ENCODE measurements at regions not wholly inside any gene's neighbourhood (a gene's known extent, or its start where the extent isn't known, plus 50 kb on each side); places are given as distances from the start of the nearest gene placed in this dataset.

DNA sequence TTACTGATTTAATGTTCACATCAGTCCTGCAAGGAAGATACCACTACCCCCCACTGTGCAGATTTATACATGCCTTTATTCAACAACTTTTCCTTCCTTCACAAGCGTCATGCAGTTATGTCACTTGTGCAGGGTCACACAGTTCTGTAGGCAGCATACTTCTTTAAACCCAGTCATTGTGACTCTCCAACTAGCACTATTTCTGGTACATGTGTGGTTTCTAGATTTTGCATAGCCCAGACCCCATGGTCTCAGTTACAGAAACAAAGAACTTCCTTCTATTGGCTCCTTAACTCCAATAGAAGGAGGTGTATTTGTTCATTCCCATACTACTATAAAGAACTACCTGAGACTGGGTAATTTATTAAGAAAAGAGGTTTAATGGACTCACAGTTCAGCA lies 333.1 kb downstream of the ZNF516 start:
- no peak for DNase-seq (ENCODE audit: unreplicated experiment)
- no TSS peak for BruUV-seq (replicated peaks)
- Mint-ChIP-seq H3K4me3 (ENCODE audit: unreplicated experiment) (no peak overlapping the region), H3K9me3 (ENCODE audit: unreplicated experiment) (no peaks in the 10 kb centered on the region), H3K36me3 (ENCODE audit: insufficient read depth, unreplicated experiment) (no peaks in the 10 kb centered on the region), H3K27ac (ENCODE audit: low read depth, unreplicated experiment) (no peak overlapping the region), H3K4me1 (ENCODE audit: insufficient read depth, unreplicated experiment) (no peaks in the 10 kb centered on the region), H3K27me3 (ENCODE audit: insufficient read depth, unreplicated experiment) (no peaks in the 10 kb centered on the region)
- CTCF ChIA-PET: no interaction called here
- TF ChIP-seq CTCF (IDR thresholded peaks at IDR 0.05; ENCODE audit: unreplicated experiment): no peak
- intact Hi-C loops (cut with micrococcal nuclease): no loop called here
- POLR2A ChIA-PET: no interaction called here

DNA sequence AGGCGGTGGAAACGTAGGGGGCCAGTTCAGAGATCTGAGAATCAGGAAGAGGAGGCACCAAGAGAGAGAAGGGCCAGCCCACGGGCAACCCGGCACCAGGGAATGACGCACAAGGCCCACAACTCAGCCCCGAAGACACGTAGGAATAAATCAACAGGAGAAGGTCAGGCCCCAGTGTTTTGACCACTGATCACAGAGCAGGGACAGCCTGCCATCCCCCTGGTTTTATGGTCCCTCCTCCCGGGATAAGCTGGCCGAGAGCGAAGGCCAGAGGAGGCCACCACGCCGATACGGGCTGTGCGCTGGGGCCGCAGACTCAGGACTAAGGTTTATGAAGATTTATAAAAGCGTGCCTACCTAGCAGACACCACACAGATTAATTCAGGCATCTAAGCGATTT lies 341.4 kb downstream of the ZNF516 start:
- POLR2A ChIA-PET: interaction anchor here (0.7 kb wide), 1 partner anchor 31 kb away, joined by 4 read pairs; no protein-coding TSS in a partner anchor
- Mint-ChIP-seq H3K27me3 (ENCODE audit: insufficient read depth, unreplicated experiment) (no peaks in the 10 kb centered on the region), H3K4me3 (ENCODE audit: unreplicated experiment) (no peak overlapping the region), H3K36me3 (ENCODE audit: insufficient read depth, unreplicated experiment) (no peaks in the 10 kb centered on the region), H3K4me1 (ENCODE audit: insufficient read depth, unreplicated experiment) (no peaks in the 10 kb centered on the region), H3K27ac (ENCODE audit: low read depth, unreplicated experiment) (no peak overlapping the region), H3K9me3 (ENCODE audit: unreplicated experiment) (no peaks in the 10 kb centered on the region)
- no TSS peak for BruUV-seq (replicated peaks)
- CTCF ChIA-PET: interaction anchor here (0.5 kb wide), 1 partner anchor 498 kb away, joined by 4 read pairs; no protein-coding TSS in a partner anchor
- intact Hi-C loops (cut with micrococcal nuclease): no loop called here
- DNase-seq (ENCODE audit: unreplicated experiment): no peak
- TF ChIP-seq CTCF (IDR thresholded peaks at IDR 0.05; ENCODE audit: unreplicated experiment): no peak

GRCh38 chr18:76149734-76150133 lies 345.3 kb downstream of the ZNF516 start:
- Mint-ChIP-seq H3K4me3 (ENCODE audit: unreplicated experiment) (no peak overlapping the region), H3K27me3 (ENCODE audit: insufficient read depth, unreplicated experiment) (no peaks in the 10 kb centered on the region), H3K4me1 (ENCODE audit: insufficient read depth, unreplicated experiment) (peaks cover 6% of the 10 kb centered on the region), H3K36me3 (ENCODE audit: insufficient read depth, unreplicated experiment) (no peaks in the 10 kb centered on the region), H3K27ac (ENCODE audit: low read depth, unreplicated experiment) (no peak overlapping the region), H3K9me3 (ENCODE audit: unreplicated experiment) (no peaks in the 10 kb centered on the region)
- DNase-seq (ENCODE audit: unreplicated experiment): no peak
- BruUV-seq (replicated peaks): no TSS peak
- intact Hi-C loops (cut with micrococcal nuclease): no loop called here
- CTCF ChIA-PET: no interaction called here
- POLR2A ChIA-PET: no interaction called here
- no peak for TF ChIP-seq CTCF (IDR thresholded peaks at IDR 0.05; ENCODE audit: unreplicated experiment)

- ChIA-PET POLR2A (no interaction called here), CTCF (no interaction called here)
- H3K4me1 Mint-ChIP-seq (ENCODE audit: insufficient read depth, unreplicated experiment): peaks cover 6% of the 10 kb centered on the region
- no peaks in the 10 kb centered on the region for H3K36me3 Mint-ChIP-seq (ENCODE audit: insufficient read depth, unreplicated experiment)
- no TSS peak for BruUV-seq (replicated peaks)
- no peak for TF ChIP-seq CTCF (IDR thresholded peaks at IDR 0.05; ENCODE audit: unreplicated experiment)
- H3K4me3 Mint-ChIP-seq (ENCODE audit: unreplicated experiment): no peak overlapping the region
- H3K27ac Mint-ChIP-seq (ENCODE audit: low read depth, unreplicated experiment): no peak overlapping the region
- no peaks in the 10 kb centered on the region for H3K27me3 Mint-ChIP-seq (ENCODE audit: insufficient read depth, unreplicated experiment)
- no peak for DNase-seq (ENCODE audit: unreplicated experiment)
- H3K9me3 Mint-ChIP-seq (ENCODE audit: unreplicated experiment): no peaks in the 10 kb centered on the region
- intact Hi-C loops (cut with micrococcal nuclease): no loop called here
These were observed 345.8 kb downstream of the ZNF516 start for GRCh38 chr18:76149284-76149683.

Data from MCF 10A (cell line).